ENCODE measurements at regions not wholly inside any gene's neighbourhood (a gene's known extent, or its start where the extent isn't known, plus 50 kb on each side); places are given as distances from the start of the nearest gene placed in this dataset.
A peak's percentile ranks its signal among the peaks of the same experiment; 100 is the strongest.

DNA sequence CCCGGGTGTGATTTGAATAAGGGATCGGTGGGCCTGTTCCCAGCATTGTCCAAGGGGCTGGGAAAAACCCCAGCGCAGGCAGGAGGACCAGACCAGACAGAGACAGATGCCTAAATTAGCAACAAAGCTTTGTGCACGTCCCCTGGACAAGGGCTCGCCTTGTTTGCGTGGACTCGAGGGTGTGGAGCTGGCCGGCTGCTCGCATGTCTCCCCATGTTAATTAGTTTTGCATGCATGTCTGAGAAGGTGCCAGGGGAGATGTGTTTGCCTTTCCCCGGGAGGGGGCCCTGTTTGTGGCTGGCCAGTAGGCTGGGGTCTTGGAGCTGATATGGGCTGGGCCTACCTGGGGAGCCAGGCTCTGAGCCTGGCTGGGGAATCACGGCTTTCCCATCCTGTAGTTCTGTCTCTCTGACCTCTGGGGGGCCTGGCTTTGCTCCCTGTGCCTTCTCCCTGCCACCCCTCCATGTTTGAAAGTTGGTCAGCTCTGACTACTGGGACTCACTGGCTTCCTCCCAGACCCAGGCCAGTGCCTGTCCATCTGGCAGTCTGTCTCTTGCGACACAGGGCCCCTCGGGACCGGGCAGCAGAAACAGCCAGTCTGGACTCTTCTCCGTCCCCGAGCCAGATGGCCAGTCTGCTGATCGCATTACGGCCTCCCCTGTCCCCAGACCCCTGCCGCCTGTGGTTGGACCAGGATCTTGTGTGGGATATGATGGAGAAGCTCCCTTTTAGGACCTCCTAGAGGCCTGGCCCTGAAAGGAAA lies 55.4 kb upstream of the POLG start:
- Histone ChIP-seq H3K4me2 (peak overlapping the region; percentile 55; the same call in 1 of the 2 replicates), H3K79me2 (replicated peaks; ENCODE audit: insufficient read depth) (no peaks in the 10 kb centered on the region), H3K27ac (ENCODE audit: low read depth) (no peak overlapping the region), H3K4me1 (ENCODE audit: insufficient read depth) (peaks cover 32% of the 10 kb centered on the region), H3F3A (replicated peaks; ENCODE audit: low read depth) (no peaks in the 10 kb centered on the region), H3K9me2 (ENCODE audit: insufficient read depth) (no peaks in the 10 kb centered on the region), H4K20me1 (replicated peaks; ENCODE audit: insufficient read depth) (peaks cover 9% of the 10 kb centered on the region; the same call in 1 of the 2 replicates), H3K4me3 (no peak overlapping the region), H3K36me3 (ENCODE audit: insufficient read depth) (no peaks in the 10 kb centered on the region), H2AFZ (no peak overlapping the region), H3K27me3 (ENCODE audit: insufficient read depth) (peaks cover 98% of the 10 kb centered on the region)
- TF ChIP-seq EZH2phosphoT487 (IDR thresholded peaks at IDR 0.05; ENCODE audit: unreplicated experiment), result no peak
- no peak for TF ChIP-seq STAT1 (IDR thresholded peaks at IDR 0.05; ENCODE audit: unreplicated experiment)
- no peak for TF ChIP-seq CTCF (conservative IDR thresholded peaks at IDR 0.05; ENCODE audit: low read depth in 2 of 2)
- TF ChIP-seq, protein P1, sequence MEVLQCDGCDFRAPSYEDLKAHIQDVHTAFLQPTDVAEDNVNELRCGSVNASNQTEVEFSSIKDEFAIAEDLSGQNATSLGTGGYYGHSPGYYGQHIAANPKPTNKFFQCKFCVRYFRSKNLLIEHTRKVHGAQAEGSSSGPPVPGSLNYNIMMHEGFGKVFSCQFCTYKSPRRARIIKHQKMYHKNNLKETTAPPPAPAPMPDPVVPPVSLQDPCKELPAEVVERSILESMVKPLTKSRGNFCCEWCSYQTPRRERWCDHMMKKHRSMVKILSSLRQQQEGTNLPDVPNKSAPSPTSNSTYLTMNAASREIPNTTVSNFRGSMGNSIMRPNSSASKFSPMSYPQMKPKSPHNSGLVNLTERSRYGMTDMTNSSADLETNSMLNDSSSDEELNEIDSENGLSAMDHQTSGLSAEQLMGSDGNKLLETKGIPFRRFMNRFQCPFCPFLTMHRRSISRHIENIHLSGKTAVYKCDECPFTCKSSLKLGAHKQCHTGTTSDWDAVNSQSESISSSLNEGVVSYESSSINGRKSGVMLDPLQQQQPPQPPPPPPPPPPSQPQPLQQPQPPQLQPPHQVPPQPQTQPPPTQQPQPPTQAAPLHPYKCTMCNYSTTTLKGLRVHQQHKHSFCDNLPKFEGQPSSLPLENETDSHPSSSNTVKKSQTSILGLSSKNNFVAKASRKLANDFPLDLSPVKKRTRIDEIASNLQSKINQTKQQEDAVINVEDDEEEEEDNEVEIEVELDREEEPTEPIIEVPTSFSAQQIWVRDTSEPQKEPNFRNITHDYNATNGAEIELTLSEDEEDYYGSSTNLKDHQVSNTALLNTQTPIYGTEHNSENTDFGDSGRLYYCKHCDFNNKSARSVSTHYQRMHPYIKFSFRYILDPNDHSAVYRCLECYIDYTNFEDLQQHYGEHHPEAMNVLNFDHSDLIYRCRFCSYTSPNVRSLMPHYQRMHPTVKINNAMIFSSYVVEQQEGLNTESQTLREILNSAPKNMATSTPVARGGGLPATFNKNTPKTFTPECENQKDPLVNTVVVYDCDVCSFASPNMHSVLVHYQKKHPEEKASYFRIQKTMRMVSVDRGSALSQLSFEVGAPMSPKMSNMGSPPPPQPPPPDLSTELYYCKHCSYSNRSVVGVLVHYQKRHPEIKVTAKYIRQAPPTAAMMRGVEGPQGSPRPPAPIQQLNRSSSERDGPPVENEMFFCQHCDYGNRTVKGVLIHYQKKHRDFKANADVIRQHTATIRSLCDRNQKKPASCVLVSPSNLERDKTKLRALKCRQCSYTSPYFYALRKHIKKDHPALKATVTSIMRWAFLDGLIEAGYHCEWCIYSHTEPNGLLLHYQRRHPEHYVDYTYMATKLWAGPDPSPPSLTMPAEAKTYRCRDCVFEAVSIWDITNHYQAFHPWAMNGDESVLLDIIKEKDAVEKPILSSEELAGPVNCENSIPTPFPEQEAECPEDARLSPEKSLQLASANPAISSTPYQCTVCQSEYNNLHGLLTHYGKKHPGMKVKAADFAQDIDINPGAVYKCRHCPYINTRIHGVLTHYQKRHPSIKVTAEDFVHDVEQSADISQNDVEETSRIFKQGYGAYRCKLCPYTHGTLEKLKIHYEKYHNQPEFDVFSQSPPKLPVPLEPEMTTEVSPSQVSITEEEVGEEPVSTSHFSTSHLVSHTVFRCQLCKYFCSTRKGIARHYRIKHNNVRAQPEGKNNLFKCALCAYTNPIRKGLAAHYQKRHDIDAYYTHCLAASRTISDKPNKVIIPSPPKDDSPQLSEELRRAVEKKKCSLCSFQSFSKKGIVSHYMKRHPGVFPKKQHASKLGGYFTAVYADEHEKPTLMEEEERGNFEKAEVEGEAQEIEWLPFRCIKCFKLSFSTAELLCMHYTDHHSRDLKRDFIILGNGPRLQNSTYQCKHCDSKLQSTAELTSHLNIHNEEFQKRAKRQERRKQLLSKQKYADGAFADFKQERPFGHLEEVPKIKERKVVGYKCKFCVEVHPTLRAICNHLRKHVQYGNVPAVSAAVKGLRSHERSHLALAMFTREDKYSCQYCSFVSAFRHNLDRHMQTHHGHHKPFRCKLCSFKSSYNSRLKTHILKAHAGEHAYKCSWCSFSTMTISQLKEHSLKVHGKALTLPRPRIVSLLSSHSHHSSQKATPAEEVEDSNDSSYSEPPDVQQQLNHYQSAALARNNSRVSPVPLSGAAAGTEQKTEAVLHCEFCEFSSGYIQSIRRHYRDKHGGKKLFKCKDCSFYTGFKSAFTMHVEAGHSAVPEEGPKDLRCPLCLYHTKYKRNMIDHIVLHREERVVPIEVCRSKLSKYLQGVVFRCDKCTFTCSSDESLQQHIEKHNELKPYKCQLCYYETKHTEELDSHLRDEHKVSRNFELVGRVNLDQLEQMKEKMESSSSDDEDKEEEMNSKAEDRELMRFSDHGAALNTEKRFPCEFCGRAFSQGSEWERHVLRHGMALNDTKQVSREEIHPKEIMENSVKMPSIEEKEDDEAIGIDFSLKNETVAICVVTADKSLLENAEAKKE (CRISPR knock-in tag; IDR thresholded peaks at IDR 0.05), result no peak
- no peak for TF ChIP-seq POLR2AphosphoS5 (IDR thresholded peaks at IDR 0.05; ENCODE audit: low read depth)
- no peak for TF ChIP-seq ZNF331 (CRISPR knock-in tag; IDR thresholded peaks at IDR 0.05; ENCODE audit: low read depth)
- TF ChIP-seq, protein P2, sequence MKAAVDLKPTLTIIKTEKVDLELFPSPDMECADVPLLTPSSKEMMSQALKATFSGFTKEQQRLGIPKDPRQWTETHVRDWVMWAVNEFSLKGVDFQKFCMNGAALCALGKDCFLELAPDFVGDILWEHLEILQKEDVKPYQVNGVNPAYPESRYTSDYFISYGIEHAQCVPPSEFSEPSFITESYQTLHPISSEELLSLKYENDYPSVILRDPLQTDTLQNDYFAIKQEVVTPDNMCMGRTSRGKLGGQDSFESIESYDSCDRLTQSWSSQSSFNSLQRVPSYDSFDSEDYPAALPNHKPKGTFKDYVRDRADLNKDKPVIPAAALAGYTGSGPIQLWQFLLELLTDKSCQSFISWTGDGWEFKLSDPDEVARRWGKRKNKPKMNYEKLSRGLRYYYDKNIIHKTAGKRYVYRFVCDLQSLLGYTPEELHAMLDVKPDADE (IDR thresholded peaks at IDR 0.05), result no peak
- TF ChIP-seq ZNF114 (CRISPR knock-in tag; IDR thresholded peaks at IDR 0.05), result no peak
- TF ChIP-seq JUNB (IDR thresholded peaks at IDR 0.05; ENCODE audit: unreplicated experiment), result no peak
- no peak for TF ChIP-seq REST (IDR thresholded peaks at IDR 0.05; ENCODE audit: unreplicated experiment)
- TF ChIP-seq CREB1 (CRISPR knock-in tag; IDR thresholded peaks at IDR 0.05; ENCODE audit: low read depth), result no peak
- no peak for TF ChIP-seq NANOG (IDR thresholded peaks at IDR 0.05; ENCODE audit: borderline replicate concordance)
- no peak for TF ChIP-seq EZH2 (IDR thresholded peaks at IDR 0.05; ENCODE audit: low read depth, unreplicated experiment)
- peak; percentile 55 for ATAC-seq
- H3K36me3 Mint-ChIP-seq (ENCODE audit: low read depth), result no peaks in the 10 kb centered on the region; the same call in 2 of the 3 replicates
- H3K4me3 Mint-ChIP-seq, result no peak overlapping the region; the same call in 2 of the 3 replicates
- H3K9me3 Mint-ChIP-seq, result no peaks in the 10 kb centered on the region
- H3K27ac Mint-ChIP-seq, result no peak overlapping the region
- no peak for DNase-seq (ENCODE audit: low spot score)
- H3K4me1 Mint-ChIP-seq, result peaks cover 38% of the 10 kb centered on the region
- peaks cover 85% of the 10 kb centered on the region for H3K27me3 Mint-ChIP-seq (ENCODE audit: insufficient read depth, low read depth, poor library complexity)
